GM12801 (cell line): ENCODE measurements at regions not wholly inside any gene's neighbourhood (a gene's known extent, or its start where the extent isn't known, plus 50 kb on each side); places are given as distances from the start of the nearest gene placed in this dataset.

ENCODE experiments used
- TF ChIP-seq, protein P1 (sequence below): IDR thresholded peaks from one replicate; pipeline ENCODE4 v1.5.1; 2011; ENCODE audit warnings: control low read depth; ENCODE audit not compliant: insufficient read length; ENCODE audit errors: extremely low read depth

- TF ChIP-seq, protein P1, sequence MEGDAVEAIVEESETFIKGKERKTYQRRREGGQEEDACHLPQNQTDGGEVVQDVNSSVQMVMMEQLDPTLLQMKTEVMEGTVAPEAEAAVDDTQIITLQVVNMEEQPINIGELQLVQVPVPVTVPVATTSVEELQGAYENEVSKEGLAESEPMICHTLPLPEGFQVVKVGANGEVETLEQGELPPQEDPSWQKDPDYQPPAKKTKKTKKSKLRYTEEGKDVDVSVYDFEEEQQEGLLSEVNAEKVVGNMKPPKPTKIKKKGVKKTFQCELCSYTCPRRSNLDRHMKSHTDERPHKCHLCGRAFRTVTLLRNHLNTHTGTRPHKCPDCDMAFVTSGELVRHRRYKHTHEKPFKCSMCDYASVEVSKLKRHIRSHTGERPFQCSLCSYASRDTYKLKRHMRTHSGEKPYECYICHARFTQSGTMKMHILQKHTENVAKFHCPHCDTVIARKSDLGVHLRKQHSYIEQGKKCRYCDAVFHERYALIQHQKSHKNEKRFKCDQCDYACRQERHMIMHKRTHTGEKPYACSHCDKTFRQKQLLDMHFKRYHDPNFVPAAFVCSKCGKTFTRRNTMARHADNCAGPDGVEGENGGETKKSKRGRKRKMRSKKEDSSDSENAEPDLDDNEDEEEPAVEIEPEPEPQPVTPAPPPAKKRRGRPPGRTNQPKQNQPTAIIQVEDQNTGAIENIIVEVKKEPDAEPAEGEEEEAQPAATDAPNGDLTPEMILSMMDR = no peak
These were observed 79.3 kb upstream of the NPVF start for GRCh38 chr7:25307624-25308023.

- TF ChIP-seq, protein P1 = no peak
These were observed 80.0 kb upstream of the NPVF start for GRCh38 chr7:25308246-25308645.

GRCh38 chr7:25308906-25309705 is 80.8 kb upstream of the NPVF start:
- TF ChIP-seq, protein P1 = no peak

- TF ChIP-seq, protein P1 = no peak
These were observed 82.6 kb upstream of the NPVF start for GRCh38 chr7:25310896-25311295.

- TF ChIP-seq, protein P1 = no peak
These were observed 83.1 kb upstream of the NPVF start for GRCh38 chr7:25311346-25311745.

DNA sequence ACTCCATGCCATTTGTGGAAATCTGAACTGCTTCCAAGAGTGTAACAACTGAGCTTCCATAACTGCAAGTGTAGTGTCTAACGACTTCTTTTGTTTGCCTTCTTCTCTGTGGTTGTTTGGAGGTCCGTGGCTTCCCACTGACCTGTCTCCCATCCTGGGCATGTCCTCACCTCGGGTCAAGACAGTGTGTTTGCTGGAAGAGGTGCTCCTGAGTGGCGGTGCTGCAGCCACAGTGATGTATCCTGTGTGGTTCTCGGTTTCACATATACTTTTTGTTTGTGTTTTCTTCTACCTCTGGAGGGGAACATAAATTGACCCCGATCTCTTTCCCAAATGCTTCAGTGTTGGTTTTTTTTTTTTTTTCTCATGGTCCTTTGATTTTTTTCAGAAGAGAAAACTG is 84.7 kb upstream of the NPVF start:
- TF ChIP-seq, protein P1 = no peak

- TF ChIP-seq, protein P1 = no peak
These were observed 85.2 kb upstream of the NPVF start for GRCh38 chr7:25313526-25313925.
